Smooth muscle cell (in vitro differentiated cells): ENCODE measurements at regions not wholly inside any gene's neighbourhood (a gene's known extent, or its start where the extent isn't known, plus 50 kb on each side); places are given as distances from the start of the nearest gene placed in this dataset.
A peak's percentile ranks its signal among the peaks of the same experiment; 100 is the strongest.

ENCODE experiments used
- DNase-seq: peaks from one replicate; lab custom pipeline; 2025; ENCODE audit not compliant: unreplicated experiment; lab: John Stamatoyannopoulos, UW
- H2AFZ ChIP-seq: fragments of 200-600 bp; sonication (generic); 2 replicates; pipeline ENCODE4 v1.6.0; 2016; ENCODE audit warnings: antibody characterized with exemption, low read depth, mild to moderate bottlenecking
- H3F3A ChIP-seq: fragments of 200-600 bp; sonication (generic); 2 replicates; pipeline ENCODE4 v1.6.0; 2017; ENCODE audit warnings: antibody characterized with exemption, low read depth
- H3K27ac ChIP-seq: fragments of 200-600 bp; sonication (generic); 2 replicates; pipeline ENCODE4 v1.5.1; 2016; ENCODE audit warnings: low read depth, mild to moderate bottlenecking
- H3K27me3 ChIP-seq: fragments of 200-600 bp; sonication (generic); 2 replicates; pipeline ENCODE4 v1.6.1; 2016; ENCODE audit warnings: low read depth, mild to moderate bottlenecking
- H3K36me3 ChIP-seq: fragments of 200-600 bp; sonication (generic); 2 replicates; pipeline ENCODE4 v1.5.1; 2016; ENCODE audit warnings: low read depth
- H3K4me1 ChIP-seq: fragments of 200-600 bp; sonication (generic); 2 replicates; pipeline ENCODE4 v1.5.1; 2016; ENCODE audit warnings: low read depth
- H3K4me2 ChIP-seq: fragments of 200-600 bp; sonication (generic); 2 replicates; pipeline ENCODE4 v1.6.0; 2016; ENCODE audit warnings: mild to moderate bottlenecking
- H3K4me3 ChIP-seq: fragments of 200-600 bp; sonication (generic); 2 replicates; pipeline ENCODE4 v1.5.1; 2016; ENCODE audit warnings: mild to moderate bottlenecking
- H3K79me2 ChIP-seq: fragments of 200-600 bp; sonication (generic); 2 replicates; pipeline ENCODE4 v1.6.0; 2016; ENCODE audit warnings: low read depth, mild to moderate bottlenecking
- H3K9ac ChIP-seq: fragments of 200-600 bp; sonication (generic); 2 replicates; pipeline ENCODE4 v1.6.0; 2016; ENCODE audit warnings: low read depth
- H3K9me3 ChIP-seq: fragments of 200-600 bp; sonication (generic); replicated peaks from 2 replicates; pipeline ENCODE4 v1.5.1; 2016; ENCODE audit warnings: low read depth
- H4K20me1 ChIP-seq: fragments of 200-600 bp; sonication (generic); 2 replicates; pipeline ENCODE4 v1.6.0; 2016; ENCODE audit warnings: low read depth
- WGBS: methylation state at CpG from one replicate; pipeline ENCODE4 v1.1.7; 2016; ENCODE audit warnings: low lambda C conversion rate; 5-methylcytosine and 5-hydroxymethylcytosine counted together
- TF ChIP-seq, protein P1 (sequence below): fragments of 200-600 bp; sonication (generic); IDR thresholded peaks from 2 replicates; pipeline ENCODE4 v1.5.1; 2017; ENCODE audit warnings: borderline replicate concordance, mild to moderate bottlenecking, antibody characterized with exemption; ENCODE audit not compliant: insufficient read depth, poor library complexity, severe bottlenecking

DNA sequence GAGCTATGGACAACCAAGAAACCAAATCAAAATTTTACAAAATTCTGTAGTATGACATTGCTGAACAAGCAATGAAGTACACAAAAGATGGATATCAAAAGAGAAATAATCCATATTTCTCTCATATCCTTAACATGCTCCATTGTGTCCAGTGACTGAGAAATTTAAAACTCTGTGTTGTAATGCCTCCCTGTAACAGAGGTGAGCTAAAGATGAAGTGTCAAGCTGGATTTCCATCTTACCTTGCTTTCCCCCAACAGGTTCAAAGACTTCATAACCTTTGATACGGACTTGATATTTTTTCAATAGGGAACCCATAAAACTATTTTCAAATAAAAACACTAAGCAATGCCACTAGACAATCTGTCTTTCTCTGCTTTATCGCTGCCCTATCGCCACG is 95.7 kb upstream of the SERTAD2 start:
- H3K9ac ChIP-seq, result peak overlapping the region; percentile 91
- H3K4me2 ChIP-seq, result peak overlapping the region; percentile 90
- TF ChIP-seq, protein P1, sequence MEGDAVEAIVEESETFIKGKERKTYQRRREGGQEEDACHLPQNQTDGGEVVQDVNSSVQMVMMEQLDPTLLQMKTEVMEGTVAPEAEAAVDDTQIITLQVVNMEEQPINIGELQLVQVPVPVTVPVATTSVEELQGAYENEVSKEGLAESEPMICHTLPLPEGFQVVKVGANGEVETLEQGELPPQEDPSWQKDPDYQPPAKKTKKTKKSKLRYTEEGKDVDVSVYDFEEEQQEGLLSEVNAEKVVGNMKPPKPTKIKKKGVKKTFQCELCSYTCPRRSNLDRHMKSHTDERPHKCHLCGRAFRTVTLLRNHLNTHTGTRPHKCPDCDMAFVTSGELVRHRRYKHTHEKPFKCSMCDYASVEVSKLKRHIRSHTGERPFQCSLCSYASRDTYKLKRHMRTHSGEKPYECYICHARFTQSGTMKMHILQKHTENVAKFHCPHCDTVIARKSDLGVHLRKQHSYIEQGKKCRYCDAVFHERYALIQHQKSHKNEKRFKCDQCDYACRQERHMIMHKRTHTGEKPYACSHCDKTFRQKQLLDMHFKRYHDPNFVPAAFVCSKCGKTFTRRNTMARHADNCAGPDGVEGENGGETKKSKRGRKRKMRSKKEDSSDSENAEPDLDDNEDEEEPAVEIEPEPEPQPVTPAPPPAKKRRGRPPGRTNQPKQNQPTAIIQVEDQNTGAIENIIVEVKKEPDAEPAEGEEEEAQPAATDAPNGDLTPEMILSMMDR, result no peak
- H3K79me2 ChIP-seq, result peaks cover 14% of the 10 kb centered on the region
- H3K4me3 ChIP-seq, result peak overlapping the region; percentile 93
- DNase-seq, result no peak
- H3K27ac ChIP-seq, result peak overlapping the region; percentile 95
- H3K4me1 ChIP-seq, result peaks cover 9% of the 10 kb centered on the region
- no peaks in the 10 kb centered on the region for H3K27me3 ChIP-seq
- H3K9me3 ChIP-seq, result no peaks in the 10 kb centered on the region
- WGBS, result 30% methylated on average over 4 of the region's 4 CpGs
- no peaks in the 10 kb centered on the region for H4K20me1 ChIP-seq
- peaks cover 15% of the 10 kb centered on the region for H3F3A ChIP-seq
- peak overlapping the region; percentile 95 for H2AFZ ChIP-seq
- H3K36me3 ChIP-seq, result no peaks in the 10 kb centered on the region

- no peaks in the 10 kb centered on the region for H4K20me1 ChIP-seq
- TF ChIP-seq, protein P1, result no peak
- WGBS, result 0% methylated on average over 28 of the region's 38 CpGs
- DNase-seq, result no peak
- H3F3A ChIP-seq, result peaks cover 15% of the 10 kb centered on the region
- H3K79me2 ChIP-seq, result peaks cover 14% of the 10 kb centered on the region
- H3K4me2 ChIP-seq, result peak overlapping the region; percentile 90
- no peaks in the 10 kb centered on the region for H3K36me3 ChIP-seq
- H3K27me3 ChIP-seq, result no peaks in the 10 kb centered on the region
- peak overlapping the region; percentile 93 for H3K4me3 ChIP-seq
- H3K9ac ChIP-seq, result peak overlapping the region; percentile 91
- no peaks in the 10 kb centered on the region for H3K9me3 ChIP-seq
- peak overlapping the region; percentile 95 for H3K27ac ChIP-seq
- peaks cover 9% of the 10 kb centered on the region for H3K4me1 ChIP-seq
- peak overlapping the region; percentile 95 for H2AFZ ChIP-seq
Measured at GRCh38 chr2:64750001-64750816, 96.5 kb upstream of the SERTAD2 start.

DNA sequence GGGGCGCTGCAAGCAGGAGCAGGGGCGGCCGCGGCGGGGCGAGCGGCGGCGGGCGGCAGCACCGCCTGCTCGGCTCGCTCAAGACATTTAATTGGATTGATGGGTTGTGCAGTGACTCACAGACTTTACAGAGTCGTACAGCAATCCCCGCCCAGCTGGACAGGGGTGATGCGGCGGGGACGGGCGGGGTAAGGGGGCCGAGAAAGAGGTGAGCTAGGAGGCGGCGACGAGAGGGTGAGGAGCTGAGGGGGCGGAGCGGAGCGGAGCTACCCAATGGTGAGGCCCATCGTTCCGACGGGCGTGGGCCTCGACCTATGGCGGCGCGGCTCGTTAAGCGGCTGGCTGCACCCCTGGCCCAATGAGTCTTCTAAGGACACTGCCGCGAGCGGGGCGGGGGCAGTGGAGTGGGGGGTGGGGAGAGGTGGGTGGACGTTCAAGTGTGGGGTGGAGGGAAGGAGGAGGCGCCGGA is 97.1 kb upstream of the SERTAD2 start:
- peak overlapping the region; percentile 95 for H2AFZ ChIP-seq
- peak overlapping the region; percentile 91 for H3K9ac ChIP-seq
- no peaks in the 10 kb centered on the region for H3K27me3 ChIP-seq
- peak overlapping the region; percentile 90 for H3K4me2 ChIP-seq
- H3K79me2 ChIP-seq, result peaks cover 14% of the 10 kb centered on the region
- under 1% methylated on average over 25 of the region's 43 CpGs for WGBS
- H3K4me1 ChIP-seq, result peaks cover 9% of the 10 kb centered on the region
- H3K36me3 ChIP-seq, result no peaks in the 10 kb centered on the region
- H3F3A ChIP-seq, result peaks cover 15% of the 10 kb centered on the region
- TF ChIP-seq, protein P1, result no peak
- no peaks in the 10 kb centered on the region for H4K20me1 ChIP-seq
- DNase-seq, result peak; percentile 100
- H3K4me3 ChIP-seq, result peak overlapping the region; percentile 93
- peak overlapping the region; percentile 95 for H3K27ac ChIP-seq
- H3K9me3 ChIP-seq, result no peaks in the 10 kb centered on the region
